DMS153 (cell line): ENCODE measurements at regions not wholly inside any gene's neighbourhood (a gene's known extent, or its start where the extent isn't known, plus 50 kb on each side); places are given as distances from the start of the nearest gene placed in this dataset.

Experiments
- DNase-seq: peaks from one replicate; lab custom pipeline; 2025; lab: John Stamatoyannopoulos, UW

DNA sequence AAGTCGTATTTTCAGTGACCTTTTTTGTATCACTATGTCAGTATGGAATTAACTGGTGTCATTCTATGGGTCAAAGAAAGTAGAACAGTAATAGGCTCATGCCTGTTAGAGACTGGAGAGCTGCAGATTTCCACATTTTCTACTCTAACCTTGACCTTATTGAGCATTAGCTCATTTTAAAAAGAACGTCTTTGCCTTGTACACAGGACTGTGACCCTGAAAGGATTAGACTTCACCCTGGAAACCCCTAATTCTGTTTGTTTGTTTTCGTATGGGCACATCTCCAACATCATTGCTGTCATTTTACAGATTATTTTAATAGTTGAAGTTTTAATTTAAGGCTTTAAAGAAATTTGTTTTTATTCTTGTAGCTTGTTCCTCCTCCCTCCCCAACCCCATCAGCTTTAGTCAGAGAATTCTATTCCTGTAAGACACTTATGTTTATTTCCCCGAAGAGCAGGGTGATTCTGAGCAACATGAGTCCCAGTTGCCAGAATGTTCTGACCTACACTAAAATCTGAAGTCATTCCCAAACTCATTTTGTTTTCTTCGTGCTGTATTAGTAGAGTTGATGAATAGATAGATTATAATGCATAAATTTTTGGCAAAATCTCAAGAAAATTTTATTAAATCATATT, 451.3 kb downstream of the FOXG1 start:
- DNase-seq = no peak

DNA sequence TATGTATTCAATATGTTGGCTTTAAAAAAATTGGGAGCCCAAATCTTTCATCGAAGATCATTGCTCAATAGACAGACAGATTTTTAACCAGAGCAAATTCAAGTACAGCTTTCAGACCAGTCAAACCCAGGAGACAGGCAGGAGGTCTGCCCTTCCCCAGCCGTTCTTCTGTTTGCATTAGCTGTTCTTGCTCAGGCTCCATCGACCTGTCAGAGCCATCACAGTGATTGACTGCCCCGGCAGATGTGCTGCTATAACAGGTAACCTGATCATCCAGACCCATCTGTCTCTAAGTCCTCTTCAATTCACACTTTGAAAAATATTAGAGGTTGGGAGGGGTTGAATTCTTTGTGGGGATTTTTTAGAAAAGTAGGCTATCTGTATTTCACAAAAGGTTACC, 453.5 kb downstream of the FOXG1 start:
- DNase-seq = peak; percentile 70

DNA sequence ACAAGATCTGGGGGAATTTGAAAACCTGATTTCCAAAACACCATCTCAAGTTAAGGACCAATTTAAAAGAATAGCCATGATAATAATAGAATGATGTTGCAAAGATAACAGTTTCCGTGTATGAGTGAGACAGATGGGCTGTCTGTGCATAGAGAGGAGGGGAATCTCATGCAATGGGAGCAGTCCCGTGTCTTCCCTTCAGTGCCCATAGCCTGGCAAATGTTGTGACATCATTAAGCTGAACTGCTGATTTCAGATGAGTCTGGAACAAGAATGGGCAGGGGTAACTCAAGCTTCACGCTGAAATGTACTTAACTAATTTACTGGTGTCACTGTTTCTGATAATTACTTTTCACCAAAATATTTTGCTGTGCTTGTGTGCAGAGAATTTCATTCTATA, 454.0 kb downstream of the FOXG1 start:
- peak; percentile 26 for DNase-seq

DNA sequence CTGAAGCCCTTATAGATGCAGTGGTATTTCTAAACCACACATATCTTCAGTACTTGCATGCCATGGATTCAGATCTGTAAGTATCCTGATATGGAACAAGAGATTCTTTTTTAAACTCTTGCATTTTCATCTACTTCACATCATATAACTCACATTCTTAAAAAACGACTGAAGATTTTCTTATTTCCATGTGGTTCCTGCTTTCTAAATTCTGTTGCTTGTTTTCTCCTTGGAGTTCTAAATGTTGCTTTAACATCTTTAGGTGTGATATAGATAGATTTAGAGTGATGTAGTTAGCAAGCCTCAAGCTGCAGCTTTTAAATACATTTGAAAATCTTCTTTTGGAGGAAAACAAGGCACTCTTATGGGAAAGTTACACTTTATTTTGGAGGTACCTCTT, 455.4 kb downstream of the FOXG1 start:
- DNase-seq = no peak

DNA sequence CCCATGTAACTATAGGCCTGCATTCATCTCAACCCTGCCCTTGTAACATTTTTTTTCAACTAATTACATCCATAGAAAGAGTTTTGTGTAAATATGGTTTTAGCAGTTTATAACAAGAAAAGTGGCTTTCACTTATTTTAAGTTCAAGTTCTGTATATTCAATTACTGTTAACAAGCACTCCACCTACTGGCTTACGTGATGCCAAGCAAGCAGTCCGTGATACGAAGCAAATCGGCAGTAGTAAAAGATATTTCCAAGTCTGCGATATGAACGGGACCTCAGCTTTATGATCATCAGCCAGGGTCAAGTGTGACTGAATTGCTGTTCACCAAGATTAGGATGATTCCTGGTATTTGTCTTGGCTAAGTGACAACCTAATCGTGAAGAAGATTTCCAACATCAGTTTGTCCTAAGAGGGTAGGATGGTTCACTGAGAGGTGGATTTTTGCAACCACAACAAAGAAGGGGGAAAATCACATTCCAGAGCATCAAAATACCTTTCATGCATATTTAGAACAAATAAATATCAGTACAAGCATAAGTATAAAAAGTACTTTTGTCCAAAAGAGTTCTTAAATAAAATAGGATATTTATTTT, 456.2 kb downstream of the FOXG1 start:
- peak; percentile 41 for DNase-seq

DNA sequence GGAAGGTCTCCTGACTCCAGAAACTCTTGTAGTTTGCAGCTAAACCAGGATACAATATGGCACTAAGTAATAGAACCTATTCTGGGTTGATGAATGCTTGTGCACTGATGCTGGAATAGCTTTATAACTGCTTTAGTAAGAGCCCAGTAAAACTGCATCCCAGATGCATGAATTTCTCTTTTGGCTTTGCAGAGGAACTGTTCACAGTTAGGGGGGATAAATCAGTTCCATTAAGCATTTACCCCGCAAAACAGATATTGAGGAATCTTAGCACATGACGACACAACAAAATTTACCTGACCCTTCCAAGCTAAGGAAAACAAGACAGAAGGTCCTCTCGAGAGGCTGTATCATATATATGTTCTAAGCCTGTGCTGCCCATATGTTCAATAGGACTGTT, 457.4 kb downstream of the FOXG1 start:
- no peak for DNase-seq

DNA sequence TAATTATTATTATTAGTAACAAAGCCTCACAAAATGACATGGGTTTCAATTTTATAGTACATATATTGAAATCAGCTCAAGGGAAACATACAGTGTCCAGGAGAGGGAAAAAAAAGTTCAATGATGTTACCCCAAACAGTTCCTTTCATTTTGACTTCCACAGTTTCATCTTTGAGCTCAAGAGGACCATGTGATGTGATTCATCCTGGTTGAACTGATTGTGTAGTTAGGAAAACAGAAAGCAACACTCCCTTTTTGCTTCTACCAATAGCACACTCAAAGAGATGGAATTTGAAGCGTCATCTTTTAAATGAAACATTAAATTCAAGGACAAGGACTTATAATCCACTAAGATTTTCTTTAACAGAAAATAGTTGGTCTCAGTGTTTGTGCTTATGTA, 461.0 kb downstream of the FOXG1 start:
- DNase-seq = no peak

DNA sequence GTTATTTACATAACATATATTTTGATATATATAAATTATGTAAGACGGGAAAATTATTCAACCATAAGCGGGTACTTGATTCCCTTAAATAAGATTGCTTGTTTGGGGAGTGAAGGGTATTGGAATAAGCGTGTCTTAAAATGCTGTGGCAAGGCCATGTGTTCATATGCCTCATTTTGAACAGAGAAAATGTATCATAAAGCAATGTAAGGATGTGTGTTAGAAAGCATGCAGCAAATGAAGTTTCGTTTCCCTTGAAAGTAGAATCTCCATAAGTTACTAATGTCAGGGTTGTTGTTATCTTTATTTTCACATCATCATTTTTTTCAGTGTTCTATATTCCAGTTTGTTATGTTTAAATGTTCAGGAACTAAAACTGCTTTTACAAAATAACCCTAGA, 465.6 kb downstream of the FOXG1 start:
- no peak for DNase-seq

DNA sequence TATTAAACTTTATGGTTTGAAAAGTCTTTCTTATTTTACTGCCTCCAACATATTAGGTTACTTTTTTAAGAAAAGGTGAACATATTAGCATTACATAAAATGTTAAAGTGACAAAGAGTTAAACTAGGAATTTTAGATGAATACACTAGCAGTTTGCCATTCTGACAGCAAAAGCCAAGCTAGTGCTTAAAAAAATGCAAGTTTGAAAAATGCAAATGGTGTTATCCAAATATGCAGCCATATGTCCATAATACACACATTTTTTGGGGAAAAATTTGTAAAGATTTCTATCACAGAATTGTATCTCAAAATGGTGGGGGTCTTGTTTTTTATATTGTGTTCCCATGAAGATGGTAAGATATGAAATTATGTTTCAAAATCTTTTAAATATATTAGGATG, 466.1 kb downstream of the FOXG1 start:
- DNase-seq = no peak

DNA sequence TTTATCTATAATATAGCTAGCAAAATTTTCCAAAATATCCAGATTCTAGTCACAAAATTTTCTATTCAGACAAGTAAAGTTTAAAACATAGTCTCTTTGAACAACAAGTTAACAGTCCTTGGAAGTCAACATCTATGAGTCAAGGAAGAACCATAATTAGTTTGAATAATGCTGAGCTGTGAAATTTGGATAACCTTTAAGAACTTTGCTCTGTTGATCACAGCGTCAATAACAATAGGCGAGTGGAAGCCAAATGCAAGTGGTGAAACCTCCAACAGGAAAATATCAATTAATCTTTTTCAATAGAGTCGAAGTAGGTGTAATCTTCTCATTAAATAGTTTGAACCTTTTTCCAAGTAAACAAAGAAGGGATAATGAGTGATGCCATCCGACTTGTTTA, 466.6 kb downstream of the FOXG1 start:
- no peak for DNase-seq

DNA sequence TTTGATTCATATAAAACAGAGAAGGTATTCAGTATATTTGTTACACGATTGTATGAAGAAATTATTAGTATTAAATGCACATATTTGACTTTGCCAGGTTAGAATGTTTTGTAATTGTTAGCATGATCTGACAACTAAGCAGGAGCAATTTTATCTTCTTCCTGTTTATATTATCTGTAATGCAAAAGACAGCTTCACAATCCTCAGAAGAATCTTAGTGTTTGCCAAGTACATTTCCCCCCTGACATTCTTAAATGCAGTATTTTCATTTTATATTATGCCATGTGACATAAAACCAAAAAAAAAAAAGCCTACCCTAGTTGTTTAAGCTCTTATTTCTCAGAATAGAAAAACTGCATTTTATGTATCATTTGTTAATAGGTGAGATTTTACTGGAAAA, 469.4 kb downstream of the FOXG1 start:
- DNase-seq = no peak

DNA sequence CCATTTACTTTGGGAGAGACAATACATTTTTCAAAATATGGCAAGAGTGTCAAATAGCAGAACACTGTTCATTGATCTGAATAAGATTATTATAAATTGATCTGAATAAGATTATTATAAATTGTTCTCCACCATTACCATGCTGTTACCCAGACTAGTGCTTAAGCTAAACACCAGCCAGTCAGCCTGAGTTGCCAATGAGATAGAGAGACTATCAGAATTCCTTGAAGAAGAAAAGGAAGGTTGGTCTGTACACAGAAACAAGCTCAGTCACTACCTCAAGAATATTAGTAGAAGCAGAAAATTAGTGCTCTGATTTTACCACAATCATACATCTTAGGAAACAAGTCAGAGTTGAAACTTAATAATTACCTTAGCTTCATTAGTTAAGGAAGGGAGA, 469.8 kb downstream of the FOXG1 start:
- DNase-seq = no peak

DNA sequence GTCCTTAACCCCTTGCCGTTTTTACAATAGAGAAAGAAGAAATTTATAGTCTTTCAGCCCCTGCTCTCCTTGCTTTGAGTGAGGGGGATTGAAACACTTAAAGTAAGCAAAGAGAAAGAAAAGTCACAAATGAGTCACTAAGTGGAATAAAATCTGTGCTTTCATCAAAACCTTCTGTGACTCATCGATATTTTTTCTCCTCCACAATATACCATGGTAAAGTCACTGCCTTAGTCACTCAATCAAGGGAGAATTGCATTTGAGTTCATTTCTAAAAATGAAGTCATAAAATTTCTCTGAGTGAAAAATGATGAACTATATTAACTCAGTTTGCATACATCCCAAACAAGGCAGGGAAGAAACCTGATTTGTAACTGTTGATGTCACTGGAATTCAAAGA, 470.3 kb downstream of the FOXG1 start:
- DNase-seq = no peak

DNA sequence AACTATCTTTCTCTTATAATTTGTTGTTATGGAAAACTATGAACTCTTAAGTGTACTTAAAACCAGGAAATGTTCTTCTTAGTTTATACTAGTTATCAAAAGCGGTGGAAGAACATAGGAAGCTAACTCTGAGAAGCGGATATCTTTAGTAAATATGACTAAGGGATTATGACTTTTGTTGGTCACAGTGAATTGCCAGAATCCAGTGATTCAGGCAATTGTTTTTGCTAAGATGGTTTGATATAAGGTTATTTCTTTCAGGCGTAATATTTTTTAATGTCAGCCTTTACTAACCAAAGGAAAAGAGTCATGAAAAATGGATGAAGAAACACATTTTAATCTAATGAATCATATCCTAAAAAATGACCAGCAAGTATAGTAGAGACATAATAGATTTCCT, 473.5 kb downstream of the FOXG1 start:
- no peak for DNase-seq

DNA sequence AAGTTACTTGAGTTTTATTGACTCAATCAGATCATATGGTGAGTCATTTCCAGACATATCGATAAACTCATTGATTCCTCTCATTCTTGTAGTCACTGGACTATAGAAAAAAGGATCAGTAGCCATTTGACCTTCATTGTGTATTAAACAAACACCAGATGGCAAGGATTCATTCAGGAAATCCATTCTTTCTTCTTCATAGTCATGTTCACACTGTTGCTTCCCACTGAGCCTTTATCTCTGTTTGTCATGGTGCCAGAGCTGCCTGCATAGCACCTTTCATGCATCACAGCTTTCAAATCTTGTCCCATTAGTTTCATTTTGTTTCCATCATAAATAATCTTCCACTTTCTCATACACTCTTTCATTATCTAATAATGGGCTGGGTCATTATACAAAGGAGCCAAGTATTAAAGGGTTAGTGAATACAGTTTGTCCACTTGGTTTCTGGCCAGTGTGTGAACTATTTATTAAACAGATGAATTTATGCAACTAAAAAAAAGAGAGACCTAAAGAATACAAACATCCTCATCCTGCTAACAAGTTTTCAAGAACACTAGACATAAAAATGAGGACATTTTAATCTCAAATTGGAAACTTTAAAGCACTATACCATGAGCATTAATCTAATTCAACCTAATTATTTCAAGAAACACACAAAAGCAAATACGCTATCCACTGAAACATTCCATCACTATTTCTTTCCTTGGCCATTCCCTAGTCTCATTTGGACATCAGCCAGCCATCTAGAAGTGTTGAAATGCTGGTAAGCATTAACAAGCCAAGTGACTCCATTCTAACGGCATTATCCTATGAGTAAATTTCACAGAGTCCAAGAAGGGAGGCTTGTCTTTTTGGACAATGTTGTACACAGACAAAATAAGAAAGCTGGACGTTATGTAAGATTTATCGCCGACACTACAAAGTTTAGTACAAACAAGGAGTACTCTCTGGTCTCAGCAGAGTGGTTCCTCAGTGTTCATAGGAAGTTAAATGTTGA, 476.5 kb downstream of the FOXG1 start:
- DNase-seq = peak; percentile 58

DNA sequence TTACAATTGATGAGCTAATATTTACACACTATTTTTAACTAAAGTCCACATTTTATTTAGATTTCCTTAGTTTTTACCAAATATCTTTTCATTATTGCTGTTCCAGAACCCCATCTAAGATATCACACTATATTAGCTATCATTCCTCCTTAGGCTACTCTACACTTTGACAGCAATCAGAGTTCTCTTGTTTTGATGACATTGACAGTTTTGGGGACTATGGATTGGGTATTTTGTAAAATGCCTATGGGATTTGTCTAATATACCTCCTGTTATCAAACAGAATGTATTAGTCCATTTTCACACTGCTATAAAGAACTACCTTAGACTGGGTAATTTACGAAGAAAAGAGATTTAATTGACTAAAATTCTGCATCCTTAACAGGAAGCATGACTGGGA, 489.1 kb downstream of the FOXG1 start:
- DNase-seq = no peak

DNA sequence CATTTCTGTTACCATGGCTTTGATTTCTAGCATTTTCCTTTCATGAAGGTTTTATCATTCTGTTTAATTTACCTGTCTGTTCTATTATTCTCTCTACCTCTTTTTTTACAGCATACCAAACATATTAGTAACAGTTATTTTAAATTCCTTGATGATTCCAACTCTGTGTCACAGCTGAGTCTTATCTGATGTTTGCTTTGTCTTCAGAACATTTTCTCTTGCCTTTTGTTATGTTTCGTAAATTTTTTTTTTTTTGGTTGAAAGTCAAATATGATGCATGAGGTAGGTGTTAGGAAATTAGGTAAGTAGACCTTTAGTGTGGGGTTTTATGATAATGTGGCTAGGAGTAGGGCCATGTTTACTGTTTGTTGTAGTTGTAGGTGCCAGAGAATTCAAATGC, 496.4 kb downstream of the FOXG1 start:
- no peak for DNase-seq

DNA sequence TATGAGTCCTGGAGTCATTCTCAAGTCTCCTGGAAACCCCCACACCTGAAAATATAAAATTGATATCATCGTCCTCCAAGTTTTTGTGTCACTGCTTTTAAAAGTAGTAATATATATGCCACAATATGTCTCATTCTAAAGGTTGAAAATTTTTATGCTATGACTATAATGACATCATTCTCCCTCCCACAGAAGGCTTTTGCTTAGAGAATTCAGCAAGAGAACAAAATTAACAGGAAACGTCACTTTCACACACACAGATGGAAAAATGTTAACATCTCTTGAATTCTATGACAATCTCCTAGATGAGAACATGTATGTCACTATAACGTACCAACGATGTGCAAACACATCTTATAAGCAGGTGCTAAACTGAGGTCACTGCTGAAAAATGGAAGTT, 498.3 kb downstream of the FOXG1 start:
- DNase-seq = no peak

DNA sequence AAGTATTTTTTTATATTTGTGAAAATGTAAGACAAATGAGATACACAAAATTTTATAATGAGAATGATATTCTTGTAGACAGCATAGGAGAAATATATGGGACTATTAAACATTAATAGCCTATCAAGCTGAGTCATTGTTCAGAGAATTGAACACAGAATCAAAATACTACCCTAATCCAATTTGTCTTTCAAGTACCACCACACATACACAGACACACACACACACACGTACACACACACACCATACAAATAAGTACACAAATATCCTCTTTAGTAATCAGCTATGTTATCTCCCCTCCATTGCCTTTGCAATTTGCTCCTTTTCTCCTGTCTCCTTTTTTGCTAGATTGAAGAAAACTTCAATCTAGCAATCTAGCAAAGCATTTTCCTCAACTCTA, 499.3 kb downstream of the FOXG1 start:
- no peak for DNase-seq

DNA sequence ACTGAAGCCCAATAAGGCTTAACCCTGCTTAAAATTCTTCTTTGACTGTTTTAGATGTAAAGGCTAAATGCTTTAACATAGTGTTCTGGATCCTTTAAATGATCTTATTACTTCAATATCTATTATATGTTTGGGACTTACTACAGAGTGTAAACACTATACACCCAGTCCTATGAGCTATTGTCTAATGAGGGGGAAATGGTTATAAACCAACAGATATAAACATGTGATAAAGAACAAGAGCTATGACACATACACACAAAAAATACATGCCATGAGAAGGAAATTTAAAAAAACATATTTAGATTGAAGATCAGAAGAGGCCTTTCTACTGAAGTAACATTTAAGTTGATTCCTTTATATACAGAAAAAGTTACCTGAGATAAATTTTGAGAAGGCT, 505.1 kb downstream of the FOXG1 start:
- DNase-seq = no peak

DNA sequence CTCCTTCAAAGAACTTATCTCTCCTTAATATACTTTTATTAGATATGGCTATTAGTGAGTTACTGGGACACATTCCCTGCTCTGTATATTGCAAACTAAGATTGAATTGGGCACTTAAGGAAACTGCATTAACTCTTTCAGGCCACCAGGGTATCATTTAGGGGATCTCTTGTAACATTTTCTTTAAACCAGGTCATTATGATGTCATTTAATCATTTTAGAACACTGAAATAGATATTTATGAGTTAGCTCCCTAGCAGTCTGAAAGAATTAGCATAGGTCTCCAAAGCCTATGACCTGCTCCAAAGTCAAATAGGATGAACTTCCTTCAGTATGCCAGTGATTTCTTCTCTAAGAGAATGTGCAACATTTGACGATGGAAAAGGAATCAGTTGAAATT, 506.9 kb downstream of the FOXG1 start:
- DNase-seq = no peak

DNA sequence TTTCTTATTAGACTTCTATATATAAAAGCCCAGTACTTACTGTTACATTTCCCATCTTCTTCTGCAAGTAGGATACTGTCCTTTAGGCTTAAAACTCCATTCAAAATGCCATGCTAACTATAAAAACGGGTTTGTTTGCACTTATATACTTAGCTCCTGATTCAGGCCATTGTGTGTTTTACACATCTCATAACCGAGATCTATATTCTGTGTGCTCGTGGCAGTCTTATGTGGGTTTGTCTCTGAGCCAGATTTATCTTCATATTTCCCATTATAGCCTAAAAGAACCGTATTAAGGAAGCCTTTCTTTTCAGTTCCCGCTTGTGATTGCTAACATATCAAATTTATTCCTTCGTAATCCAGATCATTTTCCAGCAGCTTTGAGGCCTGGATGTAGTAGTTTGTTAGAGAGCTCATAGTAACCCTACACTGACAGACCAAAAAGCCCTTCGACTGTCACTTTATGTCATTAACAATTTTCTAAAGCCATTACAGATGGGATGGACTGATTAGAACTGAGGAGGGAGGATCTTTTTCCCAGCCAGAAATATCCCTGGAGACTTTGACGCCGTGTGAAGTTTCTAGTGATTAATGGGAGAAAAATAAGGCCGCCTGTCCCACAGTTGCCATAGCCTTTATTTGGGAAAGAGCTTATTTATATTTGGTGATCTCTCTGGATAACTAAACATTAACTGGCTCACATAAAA, 508.5 kb downstream of the FOXG1 start:
- DNase-seq = no peak
